ENCODE measurements at regions not wholly inside any gene's neighbourhood (a gene's known extent, or its start where the extent isn't known, plus 50 kb on each side); places are given as distances from the start of the nearest gene placed in this dataset.

DNA sequence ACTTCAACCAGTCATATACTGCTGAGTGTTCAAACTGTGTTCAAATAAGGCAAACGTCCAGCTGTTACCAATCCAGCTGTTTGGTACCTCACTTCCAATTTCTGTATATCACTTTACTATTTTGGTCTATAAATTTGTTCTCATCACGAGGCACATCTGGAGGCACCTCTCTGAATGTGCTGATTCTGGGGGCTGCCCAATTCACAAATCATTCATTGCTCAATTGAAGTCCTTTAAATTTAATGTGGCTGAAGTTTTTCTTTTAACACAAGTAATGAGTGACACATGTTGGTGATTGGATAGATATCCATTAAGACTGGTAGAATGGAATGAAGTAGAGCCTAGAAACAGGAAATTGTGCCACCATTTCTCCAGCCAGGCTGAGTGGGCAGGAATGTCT lies 617.0 kb upstream of the TMEM132C start:
- TF ChIP-seq POLR2A (IDR thresholded peaks at IDR 0.05): no peak
- TF ChIP-seq, protein P1, sequence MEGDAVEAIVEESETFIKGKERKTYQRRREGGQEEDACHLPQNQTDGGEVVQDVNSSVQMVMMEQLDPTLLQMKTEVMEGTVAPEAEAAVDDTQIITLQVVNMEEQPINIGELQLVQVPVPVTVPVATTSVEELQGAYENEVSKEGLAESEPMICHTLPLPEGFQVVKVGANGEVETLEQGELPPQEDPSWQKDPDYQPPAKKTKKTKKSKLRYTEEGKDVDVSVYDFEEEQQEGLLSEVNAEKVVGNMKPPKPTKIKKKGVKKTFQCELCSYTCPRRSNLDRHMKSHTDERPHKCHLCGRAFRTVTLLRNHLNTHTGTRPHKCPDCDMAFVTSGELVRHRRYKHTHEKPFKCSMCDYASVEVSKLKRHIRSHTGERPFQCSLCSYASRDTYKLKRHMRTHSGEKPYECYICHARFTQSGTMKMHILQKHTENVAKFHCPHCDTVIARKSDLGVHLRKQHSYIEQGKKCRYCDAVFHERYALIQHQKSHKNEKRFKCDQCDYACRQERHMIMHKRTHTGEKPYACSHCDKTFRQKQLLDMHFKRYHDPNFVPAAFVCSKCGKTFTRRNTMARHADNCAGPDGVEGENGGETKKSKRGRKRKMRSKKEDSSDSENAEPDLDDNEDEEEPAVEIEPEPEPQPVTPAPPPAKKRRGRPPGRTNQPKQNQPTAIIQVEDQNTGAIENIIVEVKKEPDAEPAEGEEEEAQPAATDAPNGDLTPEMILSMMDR (IDR thresholded peaks at IDR 0.05): no peak

Data from prostate gland (tissue), 2 donors.